ENCODE measurements at regions not wholly inside any gene's neighbourhood (a gene's known extent, or its start where the extent isn't known, plus 50 kb on each side); places are given as distances from the start of the nearest gene placed in this dataset.

DNA sequence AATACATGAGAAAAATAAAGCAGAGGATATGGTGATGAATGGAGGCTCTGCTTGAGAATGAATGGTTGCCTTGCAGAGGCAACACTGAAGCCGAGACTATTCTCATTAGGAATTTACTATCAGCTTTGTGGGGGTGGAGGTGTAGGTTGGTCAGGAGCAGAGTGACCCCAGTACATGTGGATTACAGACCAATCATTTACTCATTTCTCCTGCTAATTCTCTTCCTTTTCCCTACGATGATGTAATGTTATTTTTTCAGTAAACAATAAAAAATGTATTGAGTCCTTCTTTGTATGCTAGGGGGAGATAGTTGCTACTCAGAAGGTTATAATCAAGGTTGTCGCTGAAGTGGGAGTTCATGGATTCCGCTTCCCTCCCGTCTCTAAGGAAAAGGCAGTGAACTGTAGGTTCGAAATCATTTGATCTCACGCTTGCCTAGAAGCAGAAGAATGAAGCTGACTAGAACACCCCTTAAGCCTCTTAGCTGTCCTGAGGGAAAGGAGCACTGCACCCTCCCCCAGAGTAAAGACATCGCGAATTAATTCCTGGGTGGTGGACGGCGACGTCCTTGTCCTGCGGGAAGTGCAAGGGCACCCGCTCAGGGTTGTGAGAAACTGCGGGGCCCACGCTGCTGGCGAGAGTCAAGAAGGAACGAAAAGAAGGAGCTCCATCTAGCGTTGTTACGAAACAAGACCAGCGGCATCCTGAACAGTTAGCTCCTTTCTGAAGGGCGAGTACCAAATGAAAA lies 213.2 kb upstream of the PFN2 start:
- TF ChIP-seq CTCF (IDR thresholded peaks at IDR 0.05) (peak in 2 of 3 donors; percentile 35 to 48), POLR2A (IDR thresholded peaks at IDR 0.05) (no peak)
